Lower leg skin (tissue), 3 donors: ENCODE measurements at regions not wholly inside any gene's neighbourhood (a gene's known extent, or its start where the extent isn't known, plus 50 kb on each side); places are given as distances from the start of the nearest gene placed in this dataset.

Experiments used
- CTCF ChIP-seq, 3 donors: fragments of 450-650 bp; IDR thresholded peaks; one replicate each; pipeline ENCODE4 v1.5.1; 2016; ENCODE audit warnings: antibody characterized with exemption in 3 of 3, mild to moderate bottlenecking in 3 of 3, moderate library complexity in 2 of 3
- POLR2A ChIP-seq, 2 donors: fragments of 450-650 bp; IDR thresholded peaks; one replicate each; pipeline ENCODE4 v1.6.1; 2016 to 2017; ENCODE audit warnings: antibody characterized with exemption in 2 of 2, mild to moderate bottlenecking in 1 of 2, moderate library complexity in 1 of 2

DNA sequence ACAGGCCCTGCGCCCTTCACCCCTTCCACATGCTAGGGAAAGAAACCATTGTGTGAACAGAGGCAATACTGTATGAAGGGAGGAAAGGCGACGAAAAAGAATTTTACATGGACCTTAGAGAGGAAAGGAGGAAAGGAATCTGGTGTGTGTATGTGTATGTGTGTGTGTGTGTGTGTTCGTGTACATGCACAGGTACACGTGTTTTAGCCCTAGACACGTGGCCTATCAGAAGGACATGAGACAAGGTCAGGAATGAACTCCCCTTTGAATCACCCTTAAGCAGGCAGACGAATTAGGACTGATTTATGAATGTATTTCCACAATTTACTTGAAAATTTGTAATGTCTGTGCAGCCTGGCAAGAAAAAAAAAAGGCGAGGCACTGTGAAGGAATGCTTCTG, 276.0 kb downstream of the ZNF516 start:
- no peak for TF ChIP-seq POLR2A (IDR thresholded peaks at IDR 0.05)
- TF ChIP-seq CTCF (IDR thresholded peaks at IDR 0.05) = no peak
